Kasumi-1 (cell line): ENCODE measurements at regions not wholly inside any gene's neighbourhood (a gene's known extent, or its start where the extent isn't known, plus 50 kb on each side); places are given as distances from the start of the nearest gene placed in this dataset.

ENCODE experiments used
- DNase-seq, 2 experiments: peaks; one replicate each; lab custom pipeline; 2025; lab: John Stamatoyannopoulos, UW

GRCh38 chr12:94750864-94751263 lies 100.5 kb upstream of the TMCC3 start:
- no peak for DNase-seq

DNA sequence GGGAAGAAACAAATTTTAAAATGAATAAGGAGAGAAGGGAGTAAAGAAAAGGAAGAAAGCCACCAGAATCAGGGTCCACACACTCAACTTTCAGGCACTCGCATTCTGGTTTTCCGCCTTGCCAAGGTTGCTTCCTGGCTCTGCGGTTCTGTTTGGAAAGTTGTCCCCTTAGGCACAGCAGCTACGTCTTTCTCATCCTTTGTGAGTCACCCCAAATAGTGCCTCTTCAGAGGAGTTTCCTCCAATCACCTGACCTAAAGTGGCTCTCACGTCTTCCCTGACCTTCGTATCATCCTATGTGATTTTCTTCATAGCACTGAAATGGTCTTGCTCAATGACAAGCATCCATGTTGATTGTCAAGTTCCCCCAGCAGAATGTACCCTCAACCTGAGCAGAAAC lies 99.5 kb upstream of the TMCC3 start:
- no peak for DNase-seq

GRCh38 chr12:94749455-94749854 lies 99.1 kb upstream of the TMCC3 start:
- DNase-seq, result no peak

DNA sequence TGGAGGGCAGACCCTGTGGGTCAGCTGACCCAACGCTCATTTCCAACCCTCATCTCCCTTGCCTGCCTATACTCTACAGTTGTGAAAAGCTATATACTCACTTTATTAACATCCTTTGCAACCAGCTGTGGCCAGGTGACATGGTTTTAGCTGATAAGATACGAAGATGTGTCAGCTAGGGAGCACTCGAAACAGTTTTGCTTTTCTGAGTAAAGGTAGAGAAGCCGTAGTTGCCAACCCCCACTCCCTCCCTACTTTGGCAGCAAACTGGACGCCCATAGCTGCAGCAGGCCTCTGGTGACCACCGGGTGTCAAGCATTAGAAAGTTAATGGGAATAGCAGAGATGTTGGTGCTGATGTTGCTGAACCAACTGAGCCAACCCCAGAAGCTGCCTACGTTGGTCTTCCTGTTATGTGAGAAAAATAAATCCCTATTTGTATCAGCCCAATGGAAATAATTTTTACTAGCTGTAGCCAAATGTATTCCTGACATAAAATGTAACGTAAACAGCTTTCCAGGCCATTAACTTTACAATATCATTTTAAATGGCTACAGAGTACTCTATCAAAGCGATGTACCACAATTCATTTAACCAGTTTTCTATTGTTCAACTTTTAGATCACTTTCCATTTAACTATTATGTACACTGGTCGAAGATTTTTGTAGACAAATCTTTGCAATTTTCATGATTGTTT lies 98.5 kb upstream of the TMCC3 start:
- no peak for DNase-seq

DNA sequence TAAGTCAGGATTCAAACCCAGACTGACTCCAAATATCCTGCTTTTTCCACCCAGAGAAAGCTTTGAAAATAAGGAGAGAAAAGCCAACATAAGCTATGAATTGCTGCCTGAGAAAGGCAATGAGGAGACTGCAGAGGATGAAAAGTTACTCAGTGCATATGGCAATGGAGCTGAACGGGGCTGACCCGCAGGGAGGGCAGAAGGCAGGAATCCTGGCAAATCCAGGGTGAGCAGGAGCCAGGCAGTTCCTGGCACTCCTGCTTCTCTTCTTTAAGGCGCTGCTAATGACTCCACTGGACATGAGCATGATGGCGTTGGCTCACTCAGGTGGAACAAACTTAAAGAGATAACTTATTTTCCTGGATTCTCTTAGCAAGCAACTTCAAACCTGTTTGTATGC lies 95.2 kb upstream of the TMCC3 start:
- no peak for DNase-seq

DNA sequence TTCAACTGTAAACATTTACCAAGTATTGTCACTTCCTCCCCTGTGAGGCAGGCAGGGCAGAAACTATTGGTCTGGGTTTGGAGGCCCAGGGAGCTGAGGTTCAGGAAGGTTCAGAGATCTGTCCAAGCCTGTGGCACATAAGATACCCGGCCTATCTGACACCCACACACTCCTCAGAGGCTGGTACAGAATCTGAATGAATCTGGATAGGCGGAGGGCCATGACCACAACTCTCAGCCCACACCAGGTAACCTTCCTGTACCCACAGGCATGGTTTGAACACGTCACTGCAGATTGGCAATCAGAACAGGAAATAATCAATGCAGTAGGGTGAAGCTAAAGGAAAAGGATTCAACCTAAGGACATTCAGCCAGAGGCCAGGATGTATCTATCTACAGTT lies 92.8 kb upstream of the TMCC3 start:
- DNase-seq, result no peak

GRCh38 chr12:94740601-94741362 lies 90.4 kb upstream of the TMCC3 start:
- DNase-seq, result no peak

- DNase-seq, result no peak
These were observed 86.5 kb upstream of the TMCC3 start for GRCh38 chr12:94736820-94737219.

GRCh38 chr12:94736004-94736403 lies 85.6 kb upstream of the TMCC3 start:
- DNase-seq, result no peak

- DNase-seq, result no peak
These were observed 83.4 kb upstream of the TMCC3 start for GRCh38 chr12:94733727-94734126.

GRCh38 chr12:94732367-94732990 lies 82.1 kb upstream of the TMCC3 start:
- DNase-seq, result no peak

DNA sequence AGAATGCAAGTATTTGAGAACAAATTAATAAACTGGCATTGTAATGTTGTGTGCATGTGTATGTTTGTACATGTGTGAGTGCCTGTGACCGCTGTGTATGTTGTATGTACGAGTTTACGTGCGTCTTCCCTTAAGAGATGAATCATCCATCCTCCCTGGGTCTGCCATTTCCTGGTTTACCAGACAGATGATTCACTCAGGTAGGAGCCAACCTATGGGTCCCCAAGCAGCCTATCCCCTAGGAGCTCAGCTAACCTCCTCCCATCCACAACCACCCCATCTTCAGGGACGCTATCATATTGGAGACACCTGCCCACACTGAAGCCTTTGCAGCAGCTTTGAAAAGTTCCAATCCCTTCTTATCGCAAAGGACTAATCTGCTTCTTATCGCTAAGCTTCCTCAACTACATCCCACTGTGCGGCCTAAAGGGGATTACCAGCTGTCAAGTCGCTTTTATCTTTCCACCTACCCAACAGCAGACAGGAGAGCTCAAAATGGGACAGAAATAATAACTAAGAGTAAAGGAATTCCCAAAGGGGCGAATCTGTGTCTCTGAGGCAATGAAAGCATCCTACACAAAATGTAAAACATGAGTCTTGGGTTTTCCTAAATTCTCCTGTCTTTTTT lies 81.5 kb upstream of the TMCC3 start:
- no peak for DNase-seq

GRCh38 chr12:94730847-94731246 lies 80.5 kb upstream of the TMCC3 start:
- DNase-seq, result no peak

DNA sequence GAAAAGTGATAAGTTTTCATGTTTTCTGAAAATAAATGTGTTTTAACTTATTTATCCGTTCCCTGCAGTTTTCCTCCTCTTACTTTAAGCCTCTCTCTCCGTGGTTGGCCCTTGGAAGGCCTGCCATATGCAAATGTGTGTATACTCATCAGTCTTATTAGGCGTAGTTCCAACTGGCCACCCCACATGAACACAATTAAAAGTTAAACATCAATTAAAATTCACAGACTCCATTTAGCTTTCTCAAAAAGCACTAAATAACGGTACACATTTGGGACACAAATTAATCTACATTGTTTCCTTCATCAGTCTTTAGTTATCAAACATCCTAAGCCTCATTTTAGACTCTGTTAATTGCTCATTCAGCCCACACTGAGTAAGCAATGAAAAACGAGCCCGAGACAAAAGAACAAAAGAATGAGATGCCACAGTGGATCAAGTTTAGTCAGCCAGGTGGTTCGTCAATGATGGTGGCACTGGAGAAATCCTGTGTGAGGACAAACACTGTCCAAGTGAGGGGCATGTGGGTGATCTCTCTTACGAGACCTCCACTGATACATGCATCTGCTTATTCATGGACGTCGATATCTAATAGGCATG lies 76.0 kb upstream of the TMCC3 start:
- DNase-seq, result no peak

- DNase-seq, result no peak
These were observed 75.2 kb upstream of the TMCC3 start for GRCh38 chr12:94725375-94726168.

DNA sequence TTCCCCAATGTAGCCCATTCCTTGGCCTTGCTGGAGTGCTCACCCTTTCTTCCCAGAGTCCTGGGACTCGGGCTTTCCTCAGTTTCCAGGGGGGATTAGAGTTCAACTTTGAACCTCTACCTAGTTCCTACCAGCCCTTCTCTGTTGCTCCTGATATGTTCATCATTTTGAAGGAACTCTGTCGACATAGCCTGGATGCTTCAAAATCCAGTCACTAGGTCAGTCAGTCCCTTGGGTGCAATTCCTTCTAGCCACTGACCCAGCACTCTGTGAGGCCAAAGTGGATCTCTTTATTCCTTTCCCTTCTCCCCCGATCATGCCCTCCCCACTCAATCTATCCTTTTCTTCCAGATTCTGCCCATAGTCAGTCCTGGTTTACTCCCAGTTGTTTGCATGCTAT lies 72.3 kb upstream of the TMCC3 start:
- no peak for DNase-seq

- DNase-seq, result no peak
These were observed 70.8 kb upstream of the TMCC3 start for GRCh38 chr12:94721173-94721572.

GRCh38 chr12:94718114-94718513 lies 67.8 kb upstream of the TMCC3 start:
- no peak for DNase-seq

DNA sequence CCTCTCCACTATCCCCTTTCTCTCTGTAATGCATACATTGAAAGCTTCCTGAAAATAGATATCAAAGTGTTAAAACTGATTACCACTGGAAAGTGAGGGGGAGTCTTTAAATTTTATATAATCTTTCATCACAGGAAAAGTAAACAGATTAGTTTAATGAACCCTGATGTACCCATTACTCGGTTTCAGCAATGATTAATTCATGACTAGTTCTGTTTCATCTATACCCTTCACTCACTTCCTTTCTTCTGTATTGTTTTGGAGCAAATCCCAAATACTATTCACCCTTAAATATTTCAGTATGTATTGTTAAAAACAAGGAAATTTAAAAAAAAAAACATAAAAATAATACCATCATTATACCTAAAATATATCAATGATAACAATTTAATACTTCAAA lies 67.3 kb upstream of the TMCC3 start:
- no peak for DNase-seq

- no peak for DNase-seq
These were observed 66.8 kb upstream of the TMCC3 start for GRCh38 chr12:94717108-94717507.

GRCh38 chr12:94716339-94716738 lies 66.0 kb upstream of the TMCC3 start:
- DNase-seq, result no peak
